ENCODE measurements at regions not wholly inside any gene's neighbourhood (a gene's known extent, or its start where the extent isn't known, plus 50 kb on each side); places are given as distances from the start of the nearest gene placed in this dataset.
"Not testable (repeated sequence)": the region's sequence is repeated elsewhere in the genome, so short reads cannot be mapped to it uniquely, and the experiment has no call there.

DNA sequence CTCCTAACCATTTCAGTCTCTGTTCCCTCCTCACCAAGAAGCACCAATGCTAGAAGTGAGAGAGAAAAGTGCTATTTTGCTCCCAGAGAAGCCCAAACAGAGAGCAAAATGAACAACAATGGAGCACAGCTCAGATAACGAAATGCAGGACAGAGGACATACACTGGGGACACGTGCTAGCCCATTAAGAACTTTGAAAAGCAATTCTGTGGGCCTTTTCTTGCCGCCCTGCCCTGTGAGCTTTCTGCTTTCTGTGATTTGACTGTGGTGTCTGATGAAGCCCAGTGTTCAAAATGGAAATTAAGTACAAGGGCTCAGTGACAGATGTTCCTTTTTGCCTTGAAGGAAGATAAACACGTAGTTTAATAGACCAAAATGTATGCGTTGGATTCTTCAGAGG lies 130.8 kb downstream of the S1PR1 start:
- DNase-seq (ENCODE audit: low read depth in 2 of 2) = no peak

DNA sequence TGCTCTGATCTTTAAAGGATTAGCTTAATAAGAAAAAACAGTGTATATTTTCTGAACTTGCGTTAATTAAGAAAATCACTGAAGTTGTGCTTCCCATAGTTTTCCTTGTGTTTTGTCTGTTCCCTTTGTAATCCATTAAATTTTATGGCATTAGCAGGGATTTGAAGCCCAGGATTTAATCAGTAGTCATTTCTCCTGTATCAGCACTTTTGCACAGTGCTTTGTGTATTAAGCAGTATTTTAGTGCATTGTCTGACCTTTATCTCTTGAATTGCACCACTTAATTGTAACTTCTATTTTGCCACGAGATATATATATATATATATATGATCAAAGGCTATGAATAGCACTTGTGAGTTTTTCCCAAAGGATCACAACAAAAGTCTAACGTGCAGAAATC lies 133.7 kb downstream of the S1PR1 start:
- DNase-seq (ENCODE audit: low read depth in 2 of 2) = no peak

DNA sequence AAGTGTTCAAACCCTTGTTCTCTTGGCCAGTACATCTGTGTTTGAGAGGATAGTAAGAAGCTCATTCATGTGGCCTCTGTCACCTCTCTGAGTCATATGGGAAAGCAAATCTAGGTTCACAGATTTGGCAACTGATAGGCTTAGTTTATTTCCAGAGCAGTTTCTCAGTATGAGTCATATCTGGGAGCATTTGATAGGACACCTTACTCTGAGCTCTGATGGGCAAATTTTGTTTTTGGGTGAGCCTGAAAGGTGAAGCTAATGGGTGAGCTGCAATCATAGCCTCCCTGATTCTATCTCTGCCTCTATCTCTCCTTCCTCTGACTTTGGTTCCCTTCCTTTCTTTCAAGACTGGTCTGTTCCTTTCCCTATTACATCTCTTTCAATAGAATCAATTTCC lies 134.4 kb downstream of the S1PR1 start:
- DNase-seq (ENCODE audit: low read depth in 2 of 2) = peak; percentile 27 to 81

DNA sequence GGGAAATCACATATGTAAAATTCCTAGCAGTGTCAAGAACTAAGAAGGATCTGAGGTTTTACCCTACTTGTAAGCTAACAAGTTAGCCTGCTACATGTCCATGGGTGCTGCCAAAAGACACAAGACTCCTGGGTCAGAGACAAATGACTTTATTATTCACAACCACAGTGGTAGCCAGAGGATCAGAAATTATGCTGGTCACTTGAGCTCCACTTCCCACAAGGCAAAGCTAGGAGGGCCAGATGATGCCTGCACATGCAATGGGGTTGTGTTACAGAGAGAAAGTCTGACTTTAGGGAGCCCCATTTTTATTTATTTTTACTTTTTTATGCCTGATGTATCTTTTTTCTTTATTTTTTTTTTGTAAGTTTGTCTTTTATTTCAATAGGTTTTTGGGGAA lies 136.8 kb downstream of the S1PR1 start:
- no peak for DNase-seq (ENCODE audit: low read depth in 2 of 2)

DNA sequence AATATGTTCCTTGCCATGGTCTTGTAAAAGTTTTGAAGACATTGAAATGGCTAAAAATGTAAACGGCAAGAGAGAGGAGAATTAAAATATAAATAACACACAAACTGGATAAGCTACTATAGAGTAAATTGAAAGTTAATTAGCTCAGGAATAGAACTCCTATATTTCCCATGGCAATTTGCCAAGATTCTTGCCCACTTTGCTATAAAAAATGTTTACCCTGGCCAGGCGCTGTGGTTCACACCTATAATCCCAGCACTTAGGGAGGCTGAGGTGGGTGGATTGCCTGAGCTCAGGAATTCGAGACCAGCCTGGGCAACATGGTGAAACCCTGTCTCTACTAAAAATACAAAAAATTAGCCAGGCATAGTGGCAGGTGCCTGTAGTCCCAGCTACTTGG lies 138.6 kb downstream of the S1PR1 start:
- DNase-seq (ENCODE audit: low read depth in 2 of 2) = not testable (repeated sequence)

DNA sequence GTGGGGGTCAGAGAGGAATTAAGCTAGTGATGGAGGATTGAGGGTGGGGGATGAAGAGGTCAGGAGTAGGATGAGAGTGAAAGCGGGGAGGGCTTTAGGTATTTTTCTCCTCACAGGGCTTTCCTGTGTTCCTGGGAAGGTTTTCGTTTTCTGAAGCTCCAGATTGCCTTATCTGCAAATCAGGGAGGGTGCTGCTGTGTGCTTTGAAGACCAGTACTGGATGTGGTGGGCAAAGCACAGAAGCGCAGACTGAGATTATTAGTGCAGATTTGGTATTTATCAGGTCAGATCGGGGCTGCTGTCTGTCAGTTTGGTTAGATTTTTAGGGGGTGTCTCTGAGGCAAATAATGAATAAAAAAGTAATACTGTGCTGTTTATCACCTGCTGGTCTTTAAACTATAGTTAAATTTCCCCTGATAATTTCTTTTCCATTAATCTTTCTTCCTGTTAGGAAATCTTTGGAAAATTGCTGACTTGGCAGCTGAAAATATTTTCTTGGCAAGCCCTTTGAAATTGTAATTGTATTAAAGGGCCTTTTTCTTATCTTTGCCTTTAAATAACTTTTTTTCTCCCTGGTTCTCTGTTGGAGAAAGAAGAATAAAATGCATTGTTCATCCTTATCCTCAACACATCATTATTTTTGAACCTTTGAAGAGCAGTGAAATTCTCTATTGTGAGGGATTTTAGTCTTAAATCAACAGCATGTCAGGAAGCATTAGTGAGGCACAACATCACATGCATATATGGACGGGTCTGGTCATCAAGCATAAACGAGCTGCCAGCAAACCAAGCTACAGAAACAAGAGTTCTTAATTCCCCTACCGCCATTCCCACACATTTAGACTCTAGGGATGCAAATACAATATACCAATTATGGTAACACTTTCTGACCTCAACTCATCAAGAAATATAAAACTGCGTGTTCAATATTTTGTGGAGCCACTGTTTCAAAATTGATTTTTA lies 139.6 kb downstream of the S1PR1 start:
- DNase-seq (ENCODE audit: low read depth in 2 of 2) = peak in 1 of 2 donors; percentile 43

DNA sequence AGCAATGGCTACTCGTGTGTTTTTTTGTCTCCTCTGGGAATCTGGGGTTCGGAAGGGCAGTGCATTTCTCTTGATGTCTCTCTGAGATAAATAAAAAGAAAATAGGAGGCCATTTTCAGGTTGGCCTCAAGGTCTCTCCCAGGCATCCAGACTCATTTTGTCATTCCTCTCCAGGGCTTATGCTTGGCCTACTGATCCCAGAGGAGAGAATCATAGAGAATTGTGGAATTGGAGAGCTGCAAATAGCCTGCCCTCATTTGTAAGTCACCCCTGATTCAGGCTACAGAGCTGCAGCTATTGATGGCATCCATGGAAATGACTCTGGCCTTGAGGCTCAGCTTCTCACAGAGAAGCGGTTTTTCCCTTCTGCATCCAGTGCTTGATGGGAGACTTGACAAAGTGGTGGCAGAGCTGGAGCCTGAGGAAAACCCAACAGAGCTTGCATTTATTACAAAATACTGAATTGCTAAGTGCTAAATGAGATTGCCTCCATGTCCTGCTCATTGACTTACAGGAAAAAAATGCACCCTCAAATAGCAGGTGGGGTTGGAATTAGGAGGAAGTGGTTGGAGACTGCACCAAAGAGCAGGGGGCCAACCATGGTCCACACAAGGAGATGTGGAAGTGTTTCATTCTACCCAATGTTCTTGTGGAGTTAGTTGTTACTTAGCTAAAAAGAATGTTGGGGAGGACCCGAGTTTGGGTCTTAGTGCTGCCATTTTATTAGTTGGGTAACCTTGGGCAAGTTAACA lies 140.4 kb downstream of the S1PR1 start:
- DNase-seq (ENCODE audit: low read depth in 2 of 2) = no peak

DNA sequence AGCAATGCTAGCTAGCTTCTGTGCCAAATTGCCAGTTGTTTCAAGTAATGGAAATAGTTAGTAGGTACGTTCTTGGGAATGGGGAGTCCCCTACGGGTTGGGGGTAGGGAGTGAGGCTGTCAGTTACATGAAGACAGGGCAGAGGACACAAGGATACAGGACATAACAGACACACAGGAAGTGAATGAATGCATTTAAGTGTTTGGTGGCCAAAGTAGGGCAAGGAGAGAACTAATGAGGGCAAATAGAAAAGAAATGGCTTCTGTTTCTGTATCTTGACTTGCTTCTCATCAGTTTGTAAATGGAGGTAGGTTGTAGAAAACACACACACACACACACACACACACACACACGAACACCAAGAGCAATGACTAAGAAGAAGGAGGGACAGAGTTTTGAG lies 142.2 kb downstream of the S1PR1 start:
- DNase-seq (ENCODE audit: low read depth in 2 of 2) = no peak

DNA sequence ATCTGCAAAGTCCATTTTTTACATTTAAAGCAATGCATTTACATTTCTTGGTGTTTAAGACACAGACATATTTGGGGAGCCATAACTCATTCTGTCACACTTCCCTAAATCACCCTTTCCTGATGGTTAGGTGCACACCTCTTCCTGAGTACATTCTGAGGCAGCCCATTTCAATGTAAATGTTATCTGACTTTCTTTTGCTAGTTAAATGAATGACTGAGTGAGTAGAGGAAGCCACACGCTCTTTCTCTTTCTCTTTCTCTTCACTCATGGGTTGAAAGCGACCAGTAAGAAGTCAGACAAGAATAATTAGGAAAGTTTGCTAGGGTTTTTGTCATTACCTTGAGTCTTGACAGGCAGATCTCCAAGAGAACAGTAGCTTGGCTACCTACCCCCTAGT lies 143.1 kb downstream of the S1PR1 start:
- DNase-seq (ENCODE audit: low read depth in 2 of 2) = no peak

DNA sequence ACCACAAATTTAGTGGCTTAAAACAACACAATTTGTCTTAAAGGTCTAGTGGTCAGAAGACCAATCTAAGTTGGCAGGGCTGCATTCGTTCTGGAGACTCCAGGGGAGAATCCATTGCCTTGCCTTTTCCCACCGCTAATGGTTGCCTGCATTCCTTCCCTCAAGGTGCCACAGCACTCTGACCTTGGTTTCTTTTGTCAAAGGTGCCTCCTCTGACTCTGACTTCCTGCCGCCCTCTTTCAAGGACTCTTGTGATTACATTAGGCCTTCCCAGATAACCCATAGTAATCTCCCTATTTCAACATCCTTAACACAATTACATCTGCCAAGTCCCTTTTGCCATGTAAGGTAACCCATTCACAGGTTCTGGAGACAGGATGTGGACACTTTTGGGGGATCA lies 145.3 kb downstream of the S1PR1 start:
- no peak for DNase-seq (ENCODE audit: low read depth in 2 of 2)

DNA sequence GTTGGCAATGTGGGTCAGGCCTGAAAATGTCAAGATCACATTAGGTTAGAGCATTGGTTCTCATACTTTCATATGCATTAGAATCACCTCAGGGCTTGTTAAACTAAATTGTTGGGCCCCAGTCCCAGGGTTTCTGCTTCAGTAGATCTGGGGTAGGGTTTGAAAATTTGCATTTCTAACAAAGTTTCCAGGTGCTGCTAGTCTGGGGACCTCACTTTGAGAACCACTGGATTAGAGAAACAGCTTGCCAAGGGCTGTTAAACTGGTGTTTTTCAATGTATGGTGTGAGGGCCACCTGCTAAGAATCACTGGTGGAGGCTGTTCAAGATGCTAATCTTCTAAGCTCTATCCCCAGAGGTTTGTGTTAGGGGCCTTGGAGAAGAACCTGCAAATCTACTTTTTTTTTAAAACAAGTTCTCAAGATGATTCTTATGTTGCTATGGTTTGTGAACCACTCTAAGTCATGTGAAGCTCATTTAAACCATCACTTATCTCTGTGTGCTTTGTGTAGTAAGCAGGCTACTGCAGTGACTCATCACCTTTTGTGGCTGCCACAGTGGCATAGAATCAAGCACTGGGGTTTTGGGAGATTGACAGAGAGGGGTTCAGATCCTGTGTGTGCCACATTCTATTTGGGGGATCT lies 152.2 kb downstream of the S1PR1 start:
- no peak for DNase-seq (ENCODE audit: low read depth in 2 of 2)

DNA sequence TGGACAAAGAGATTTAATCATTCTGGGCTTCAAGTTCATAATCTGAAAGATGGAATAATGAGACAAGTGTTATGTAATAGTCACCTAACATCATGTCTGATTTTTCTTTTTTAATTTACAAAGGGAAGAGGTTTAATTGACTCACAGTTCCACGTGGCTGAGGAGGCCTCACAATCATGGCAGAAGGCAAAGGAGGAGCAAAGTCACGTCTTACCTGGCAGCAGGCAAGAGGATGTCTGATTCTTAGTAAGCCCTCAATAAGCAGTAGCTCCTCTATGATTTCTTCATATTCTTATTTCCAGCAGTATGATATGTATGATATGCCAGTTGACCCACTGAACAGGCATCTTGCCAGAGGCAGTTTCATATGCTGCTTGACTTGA lies 152.7 kb downstream of the S1PR1 start:
- no peak for DNase-seq (ENCODE audit: low read depth in 2 of 2)

DNA sequence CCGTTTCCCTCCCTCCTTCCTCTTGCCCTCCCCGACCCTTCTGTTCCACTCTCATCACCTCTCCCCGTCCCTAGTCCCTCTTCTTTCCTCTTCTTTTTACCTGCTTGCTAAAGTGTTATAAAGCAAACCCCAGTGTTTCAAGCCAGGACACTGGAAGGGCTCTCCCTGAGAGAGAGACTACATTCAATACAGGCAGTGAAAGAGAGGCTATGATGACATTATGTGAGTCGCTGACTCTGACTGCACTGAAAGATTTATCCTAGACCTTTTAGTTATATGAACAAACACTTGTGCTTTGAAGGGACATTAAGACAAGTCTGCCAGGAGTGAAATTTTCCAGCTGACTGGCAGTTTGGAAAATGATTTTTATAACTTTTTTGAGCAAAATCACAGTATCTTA lies 155.7 kb downstream of the S1PR1 start:
- DNase-seq (ENCODE audit: low read depth in 2 of 2) = no peak

DNA sequence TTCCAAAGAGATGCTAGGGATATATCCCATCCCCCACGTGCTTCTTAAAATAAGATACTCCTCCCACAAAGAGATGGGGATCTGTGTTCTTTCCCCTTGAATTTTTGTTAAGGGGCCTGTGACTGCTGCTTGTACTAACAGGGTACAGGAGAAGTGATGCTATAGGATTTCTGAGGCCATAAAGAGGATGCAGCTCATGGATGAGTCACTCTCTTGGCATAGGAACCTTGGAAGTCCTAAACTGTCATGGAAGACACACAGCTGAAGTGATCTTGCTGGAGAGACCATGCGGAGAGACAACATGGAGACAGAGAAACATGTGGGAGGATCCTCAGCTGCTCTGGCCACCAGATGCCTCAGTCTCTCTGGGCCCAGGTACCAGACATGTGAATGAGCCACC lies 157.2 kb downstream of the S1PR1 start:
- no peak for DNase-seq (ENCODE audit: low read depth in 2 of 2)

DNA sequence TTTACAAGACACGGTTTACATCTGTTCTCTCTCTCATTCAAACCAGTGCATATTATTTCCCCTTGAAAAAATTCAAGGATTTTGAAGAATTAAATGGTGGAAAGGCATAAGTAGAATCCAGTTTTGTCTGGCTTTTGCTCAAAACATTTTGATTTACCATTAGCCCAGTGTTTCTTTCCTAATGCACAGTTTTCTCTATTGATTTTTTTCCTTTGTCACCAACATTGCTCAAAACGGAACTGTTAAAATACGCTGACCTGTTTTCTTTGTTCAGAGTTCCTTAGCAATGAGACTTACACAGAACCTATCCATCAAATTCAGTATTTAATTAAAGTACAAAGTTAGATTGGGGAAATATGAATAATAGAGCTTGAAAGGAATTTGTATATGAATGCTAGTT lies 162.4 kb downstream of the S1PR1 start:
- DNase-seq (ENCODE audit: low read depth in 2 of 2) = no peak

DNA sequence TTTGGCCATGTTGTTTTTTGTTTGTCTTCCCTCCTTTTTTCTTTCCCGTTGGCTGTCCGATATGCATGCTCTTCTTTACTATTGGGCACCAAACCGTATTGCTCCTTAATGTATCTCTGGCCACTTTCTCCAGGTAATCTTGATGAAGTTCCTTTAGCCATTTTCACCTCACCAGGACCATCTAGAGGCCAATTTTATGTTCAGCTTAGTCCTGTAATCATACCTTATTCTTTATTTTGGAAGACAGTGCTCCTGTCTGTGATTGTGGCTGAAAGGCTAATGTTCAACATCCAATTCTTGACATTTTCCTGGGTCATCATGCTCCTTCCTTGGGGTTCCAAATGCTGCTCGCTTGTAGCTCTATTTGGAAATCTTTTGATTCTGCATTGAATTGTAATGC lies 169.5 kb downstream of the S1PR1 start:
- DNase-seq (ENCODE audit: low read depth in 2 of 2) = no peak

DNA sequence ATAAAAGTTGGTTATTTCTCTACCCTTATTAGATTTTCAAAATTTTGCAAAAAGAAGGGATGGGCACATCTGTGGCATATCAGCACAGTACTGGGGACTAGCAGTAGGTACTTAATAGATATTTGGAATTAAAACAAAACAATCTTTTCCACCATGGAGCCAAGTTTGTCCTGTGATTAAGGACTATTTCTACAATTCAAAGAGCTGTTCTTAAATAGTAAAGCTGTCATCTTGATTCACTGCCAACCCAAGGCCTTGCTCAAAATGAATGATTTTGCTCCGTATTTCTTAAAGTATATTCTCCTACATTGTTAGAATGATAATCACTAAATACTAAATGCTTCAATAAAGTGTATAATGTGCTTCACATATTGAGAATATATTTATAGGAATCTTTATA lies 169.9 kb downstream of the S1PR1 start:
- DNase-seq (ENCODE audit: low read depth in 2 of 2) = no peak

DNA sequence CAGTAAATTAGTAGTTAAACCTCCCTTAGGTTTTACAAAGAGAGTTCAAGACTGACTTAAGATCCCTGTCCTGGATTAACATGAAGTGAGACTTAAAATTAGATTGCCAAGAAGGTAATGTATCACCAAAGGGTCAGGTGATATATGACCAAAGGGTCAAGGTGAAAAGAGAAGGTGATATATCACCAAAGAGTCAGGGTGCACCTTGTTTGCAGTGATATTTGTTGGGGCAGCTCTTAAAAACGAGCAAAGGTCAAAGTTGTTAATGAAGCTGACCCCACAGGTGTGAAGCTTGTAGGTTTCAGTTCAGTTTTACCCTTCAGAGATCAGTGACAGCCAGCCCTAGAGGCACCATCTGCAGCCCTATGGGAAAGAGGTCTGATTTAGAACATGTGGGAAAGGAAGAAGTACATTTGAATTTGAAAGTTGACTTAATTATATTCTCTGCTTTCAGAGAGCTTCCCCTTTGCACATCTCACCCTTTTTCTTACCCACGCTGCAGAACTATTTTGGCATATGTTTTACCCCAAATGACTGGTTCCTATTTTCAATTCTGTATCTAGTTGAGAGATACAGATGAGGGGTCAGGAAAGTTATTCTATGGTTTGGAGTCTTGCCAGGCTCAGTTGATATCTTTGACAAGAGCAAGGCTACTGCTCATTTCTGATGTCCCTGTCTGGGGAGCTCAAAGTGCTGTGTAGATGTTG lies 170.8 kb downstream of the S1PR1 start:
- no peak for DNase-seq (ENCODE audit: low read depth in 2 of 2)

DNA sequence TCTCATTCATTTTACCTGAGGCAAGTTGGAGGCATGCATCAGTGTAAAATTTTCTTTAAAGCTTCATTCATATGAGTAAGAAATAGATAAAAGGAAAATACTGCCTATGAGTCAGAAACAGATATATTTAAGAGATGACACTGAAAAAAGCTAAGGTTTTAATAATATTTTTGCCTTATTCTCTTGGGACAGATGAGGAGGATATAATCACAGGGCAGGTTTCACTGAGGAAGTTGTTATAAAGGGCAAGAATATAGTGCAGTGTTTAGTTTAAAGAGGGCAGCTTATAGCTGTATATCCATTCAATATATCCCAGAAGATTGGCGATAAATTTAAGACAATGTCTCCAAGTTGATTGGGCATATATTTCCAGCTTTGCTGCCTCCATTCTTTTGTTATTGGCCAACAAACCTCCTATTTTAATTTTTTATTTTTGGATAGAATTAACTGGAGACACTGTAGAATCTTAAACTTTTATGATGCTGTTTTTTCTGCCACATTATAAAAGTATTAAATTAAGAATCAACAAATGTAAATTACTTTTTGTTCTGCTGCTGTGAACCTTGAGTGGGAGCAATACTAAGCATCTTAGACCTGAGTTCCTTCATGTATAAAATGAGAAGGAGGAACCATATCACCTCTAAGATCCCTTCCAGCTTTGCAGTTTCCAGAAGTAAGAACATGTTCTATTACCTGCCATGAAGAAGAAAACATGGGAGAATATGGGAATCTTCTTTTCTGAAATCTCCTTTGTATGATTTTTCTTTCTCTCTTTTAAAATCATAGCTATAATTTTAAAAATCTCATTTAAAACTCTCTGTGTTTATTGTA lies 171.6 kb downstream of the S1PR1 start:
- DNase-seq (ENCODE audit: low read depth in 2 of 2) = no peak

DNA sequence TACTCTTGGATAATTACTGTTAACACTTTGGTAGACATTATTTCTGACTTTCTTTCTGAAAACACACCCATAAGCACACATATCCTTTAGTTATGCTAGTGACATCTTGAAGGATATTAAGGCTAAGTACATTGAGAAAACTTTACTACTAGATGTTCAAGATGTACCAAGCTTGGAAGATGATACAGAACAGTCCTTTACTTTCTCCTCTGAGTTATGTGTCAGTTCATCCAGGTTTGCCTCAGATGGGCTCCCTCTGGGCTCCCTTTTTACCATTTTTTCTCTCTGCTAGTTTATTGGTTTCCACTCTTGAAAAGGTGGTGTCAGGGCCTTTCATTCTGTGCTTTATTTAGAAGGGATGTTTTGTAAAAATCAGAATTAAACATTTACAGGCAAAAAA lies 172.3 kb downstream of the S1PR1 start:
- DNase-seq (ENCODE audit: low read depth in 2 of 2) = no peak

All from dermis microvascular lymphatic vessel endothelial cell (primary cell).